GM12892 (cell line): ENCODE measurements at regions not wholly inside any gene's neighbourhood (a gene's known extent, or its start where the extent isn't known, plus 50 kb on each side); places are given as distances from the start of the nearest gene placed in this dataset.

Experiments
- POLR2A ChIP-seq: IDR thresholded peaks from 2 replicates; pipeline ENCODE4 v1.6.1; 2011; ENCODE audit warnings: low read depth, low read length, control low read depth
- POLR2AphosphoS5 ChIP-seq: IDR thresholded peaks from 2 replicates; pipeline ENCODE4 v1.6.1; 2011; ENCODE audit warnings: low read depth, low read length, control low read depth
- TAF1 ChIP-seq: IDR thresholded peaks from 2 replicates; pipeline ENCODE4 v1.6.1; 2011; ENCODE audit warnings: low read depth, mild to moderate bottlenecking, control low read depth, low read length, borderline replicate concordance

GRCh38 chr2:129761569-129762021 is 217.9 kb upstream of the RAB6C start:
- no peak for TF ChIP-seq TAF1
- TF ChIP-seq POLR2AphosphoS5: no peak
- TF ChIP-seq POLR2A: no peak
